LNCAP (cell line): ENCODE measurements at regions not wholly inside any gene's neighbourhood (a gene's known extent, or its start where the extent isn't known, plus 50 kb on each side); places are given as distances from the start of the nearest gene placed in this dataset.

ENCODE experiments used
- CTCF ChIP-seq: fragments of 450-650 bp; IDR thresholded peaks from 2 replicates; pipeline ENCODE4 v1.5.1; 2017; ENCODE audit warnings: mild to moderate bottlenecking

DNA sequence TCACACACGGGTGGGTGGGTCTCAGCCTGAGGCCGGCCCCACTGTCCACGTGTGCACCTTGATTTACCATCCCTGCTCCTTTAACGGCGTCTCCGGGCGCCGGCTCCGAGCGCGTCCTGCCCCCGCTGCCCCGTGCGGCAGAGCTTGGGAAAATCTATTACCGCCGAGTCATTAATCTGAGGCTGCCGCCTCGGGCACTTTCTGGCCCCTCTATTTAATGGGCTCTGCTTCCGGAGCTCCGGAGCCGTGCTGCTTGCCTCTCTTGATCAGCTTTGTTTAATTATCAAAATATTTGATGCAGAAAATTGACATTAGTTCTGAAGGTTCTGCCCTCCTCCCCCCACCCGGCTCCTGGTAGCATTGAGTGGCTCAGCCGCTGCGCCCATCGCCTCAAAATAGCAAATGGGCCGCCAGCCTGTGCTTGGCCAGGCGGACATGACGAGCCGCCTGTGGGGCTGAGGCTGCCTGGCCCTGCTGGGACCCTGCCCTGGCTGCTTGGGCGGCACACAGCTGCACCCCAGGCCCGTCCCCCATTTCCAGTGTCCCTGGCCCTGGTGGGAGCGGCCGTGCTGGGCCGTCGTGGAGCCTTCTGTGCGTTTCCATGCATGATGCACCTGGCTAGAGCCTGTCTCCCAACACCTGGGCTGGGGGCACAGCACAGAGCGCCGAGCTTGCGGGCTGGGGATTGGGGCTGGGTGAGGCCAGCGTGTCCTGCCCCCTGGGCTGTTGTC, 81.6 kb upstream of the TTC34 start:
- no peak for TF ChIP-seq CTCF

DNA sequence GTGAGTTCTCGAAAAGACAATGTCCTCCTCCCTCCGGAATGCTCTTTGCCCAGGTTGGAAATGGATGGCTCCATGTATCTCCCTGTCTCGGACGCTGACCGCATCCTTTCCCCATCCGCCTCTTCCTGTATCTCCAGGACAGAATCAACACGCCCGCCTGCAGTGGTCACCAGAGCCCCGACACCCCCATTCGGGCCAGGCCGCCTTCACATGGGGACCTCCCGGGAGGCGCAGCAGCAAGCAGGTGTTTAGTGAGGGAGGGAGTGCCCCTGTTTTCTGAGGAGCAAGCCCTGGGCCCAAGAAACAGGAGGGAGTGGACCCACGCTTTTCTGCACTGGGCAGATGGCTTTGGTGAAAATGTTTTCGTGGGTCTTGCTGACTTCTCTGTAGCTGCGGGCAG, 83.5 kb upstream of the TTC34 start:
- no peak for TF ChIP-seq CTCF

GRCh38 chr1:2886631-2887030, 85.1 kb upstream of the TTC34 start:
- no peak for TF ChIP-seq CTCF

GRCh38 chr1:2887941-2888855, 86.7 kb upstream of the TTC34 start:
- TF ChIP-seq CTCF: no peak

DNA sequence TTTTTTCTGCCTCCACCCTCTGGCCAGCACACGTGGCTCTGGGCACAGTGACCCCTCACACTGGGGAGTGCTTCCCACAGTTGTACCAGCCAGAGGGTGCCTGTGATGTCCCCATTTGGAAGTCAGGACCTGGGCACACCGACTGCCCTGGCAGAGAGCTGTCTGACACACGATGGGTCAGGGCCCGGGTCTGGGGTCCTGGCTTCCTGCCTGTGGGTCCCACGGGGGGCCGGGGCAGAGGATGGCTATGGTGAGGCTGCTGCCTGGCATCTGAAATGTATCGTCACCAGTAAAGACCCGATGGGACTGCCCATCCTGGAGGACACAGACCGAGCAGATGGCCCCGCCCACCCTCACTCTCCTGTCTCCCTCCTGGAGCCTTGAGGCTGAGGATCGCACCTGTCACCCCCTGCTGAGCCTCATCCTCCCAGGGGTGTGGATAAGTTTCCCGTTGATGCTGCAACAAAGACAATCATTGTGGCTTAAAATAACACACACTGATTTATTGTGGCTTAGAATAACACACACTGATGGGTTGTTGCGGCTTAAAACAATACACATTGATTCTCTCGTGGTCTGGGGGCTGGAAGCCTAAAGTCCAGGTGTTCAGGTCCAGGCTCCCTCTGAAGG, 88.8 kb upstream of the TTC34 start:
- TF ChIP-seq CTCF: no peak

DNA sequence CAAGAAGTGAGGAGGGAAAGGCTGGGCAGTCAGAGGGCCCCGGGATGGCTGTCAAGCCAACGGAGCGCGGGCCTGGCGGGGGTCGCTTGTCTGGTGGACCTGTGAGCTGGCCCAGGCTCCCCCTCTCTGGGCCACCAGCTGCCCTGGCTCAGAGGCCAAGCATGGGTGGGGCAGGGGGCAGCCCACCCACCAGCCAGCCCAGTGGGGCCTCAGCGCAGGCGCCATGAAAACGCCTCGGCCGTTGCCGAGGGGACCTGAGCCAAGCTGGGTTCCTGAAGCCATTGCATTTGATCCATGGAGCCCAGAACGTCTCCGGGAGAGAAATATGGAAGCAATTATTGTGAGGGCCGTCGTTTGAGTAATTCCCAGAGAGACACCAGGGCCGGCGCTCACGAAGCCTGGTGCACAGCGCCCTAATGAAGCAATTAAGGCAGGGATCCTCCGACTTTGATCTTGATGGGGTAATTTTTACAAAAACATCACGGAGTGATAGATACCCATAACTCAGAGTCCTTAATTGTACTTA, 90.5 kb upstream of the TTC34 start:
- TF ChIP-seq CTCF: no peak

- TF ChIP-seq CTCF: no peak
Measured at GRCh38 chr1:2893473-2894120, 92.1 kb upstream of the TTC34 start.
